ENCODE measurements at regions not wholly inside any gene's neighbourhood (a gene's known extent, or its start where the extent isn't known, plus 50 kb on each side); places are given as distances from the start of the nearest gene placed in this dataset.

- TF ChIP-seq CTCF (IDR thresholded peaks at IDR 0.05 in 2 of 3, conservative IDR thresholded peaks at IDR 0.05 in 1 of 3; ENCODE audit: control insufficient read depth in 2 of 3, extremely low read depth in 1 of 3, insufficient read depth in 1 of 3, low read depth in 3 of 3, low read length in 3 of 3) = no peak
- no peak for TF ChIP-seq HDAC2 (IDR thresholded peaks at IDR 0.05)
- no peak for TF ChIP-seq CREB1 (IDR thresholded peaks at IDR 0.05; ENCODE audit: low read depth)
- TF ChIP-seq POLR2A (IDR thresholded peaks at IDR 0.05; ENCODE audit: low read depth, low read length) = no peak
- no peak for TF ChIP-seq SP1 (IDR thresholded peaks at IDR 0.05; ENCODE audit: low read depth, low read length)
These were observed 577.1 kb downstream of the HACE1 start for GRCh38 chr6:104282581-104282980.
